HG03135 (cell line): ENCODE measurements at regions not wholly inside any gene's neighbourhood (a gene's known extent, or its start where the extent isn't known, plus 50 kb on each side); places are given as distances from the start of the nearest gene placed in this dataset.

Experiments used
- ATAC-seq: cut with Tn5 transposase; IDR thresholded peaks from one replicate; pipeline ENCODE4 v1.9.1; 2021; ENCODE audit warnings: mild to moderate bottlenecking, moderate library complexity; ENCODE audit not compliant: unreplicated experiment

DNA sequence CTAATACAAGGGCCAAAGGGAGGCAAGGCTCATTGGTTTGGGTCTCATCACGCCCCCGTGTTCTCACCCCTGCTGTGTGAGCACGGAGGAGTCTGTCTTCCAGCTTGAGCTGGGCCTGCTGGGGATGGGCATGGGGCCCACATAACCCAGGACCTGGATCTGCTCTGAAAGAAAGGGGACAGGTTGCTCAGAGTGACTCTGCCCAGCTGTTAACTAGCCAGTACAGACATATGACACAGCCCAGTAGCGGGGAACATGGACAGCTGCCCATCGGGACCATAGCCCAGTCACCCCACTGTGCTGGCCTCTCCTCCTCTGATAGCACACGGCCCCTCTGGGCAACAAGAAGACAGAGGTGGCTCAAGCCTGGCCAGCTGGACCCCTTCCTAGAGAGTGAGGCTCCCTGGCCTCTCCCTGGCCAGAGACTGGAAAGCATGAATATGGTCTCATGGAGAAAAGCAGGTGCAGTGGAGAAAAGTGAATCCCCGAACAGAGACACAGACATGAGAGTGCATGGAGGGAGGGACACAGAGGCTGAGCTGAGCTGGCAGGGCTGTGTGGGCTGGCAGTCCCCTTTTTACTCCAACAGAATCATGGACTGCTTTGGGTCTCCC lies 973.9 kb downstream of the BRD1 start:
- no peak for ATAC-seq

DNA sequence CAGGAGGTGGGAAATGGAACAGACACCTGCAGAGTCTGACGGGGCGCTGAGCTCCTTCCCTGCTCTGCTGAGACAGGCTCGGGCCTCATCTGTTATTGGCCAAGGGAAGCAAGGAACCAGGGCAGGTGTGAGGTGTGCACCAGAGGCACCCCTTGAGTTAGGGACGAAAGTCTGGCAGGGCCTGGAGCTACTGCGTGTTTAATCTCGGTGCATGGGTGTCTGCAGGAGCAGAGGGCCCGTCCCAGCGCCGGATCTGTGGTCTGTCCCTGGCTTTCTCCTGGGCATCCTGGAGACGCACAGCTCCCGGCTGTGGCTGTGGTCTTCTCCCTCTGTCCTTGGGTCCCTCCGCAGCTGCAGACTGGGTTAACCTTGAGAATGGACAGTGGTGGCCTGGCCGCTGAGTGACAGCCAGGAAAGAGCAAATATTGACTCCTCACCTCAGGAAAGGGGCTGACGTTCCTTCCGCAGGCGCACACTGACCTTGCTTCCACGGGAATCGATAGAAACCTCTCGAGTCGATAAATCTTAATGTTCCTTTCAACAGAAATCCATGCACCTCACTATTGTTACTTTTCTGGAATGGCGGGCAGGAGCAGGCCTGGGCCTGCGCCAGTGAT lies 975.6 kb downstream of the BRD1 start:
- ATAC-seq: no peak

DNA sequence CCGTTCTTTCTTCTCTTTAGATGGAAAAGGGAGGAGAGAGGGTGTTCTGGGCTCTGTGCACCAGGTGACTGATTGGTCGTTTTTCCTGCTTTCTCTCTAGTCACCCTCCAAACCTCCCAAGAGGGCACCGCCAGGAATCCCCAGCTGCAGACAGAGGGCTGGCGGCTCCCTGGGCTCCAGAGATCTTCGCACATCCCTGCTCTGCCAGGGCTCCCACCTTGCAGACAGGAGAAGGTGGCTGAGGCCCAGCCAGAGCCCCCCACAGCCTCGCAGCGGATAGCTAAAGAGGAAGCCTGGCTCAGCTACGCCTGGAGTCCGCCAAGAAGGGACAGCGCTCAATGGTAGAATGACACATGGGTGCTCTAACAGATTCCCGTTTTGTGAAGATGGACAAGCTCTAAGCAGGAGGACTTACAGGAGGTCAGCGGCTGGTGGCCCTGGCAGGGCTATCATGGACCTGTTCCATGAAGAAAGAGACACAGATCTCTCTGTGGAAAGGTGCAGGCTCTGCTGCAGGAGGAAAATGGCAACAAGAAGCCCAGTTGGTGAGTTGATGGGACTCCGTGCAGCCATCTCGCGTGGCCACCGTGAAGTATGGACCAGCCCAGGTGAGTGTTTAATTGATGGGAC lies 976.9 kb downstream of the BRD1 start:
- no peak for ATAC-seq

DNA sequence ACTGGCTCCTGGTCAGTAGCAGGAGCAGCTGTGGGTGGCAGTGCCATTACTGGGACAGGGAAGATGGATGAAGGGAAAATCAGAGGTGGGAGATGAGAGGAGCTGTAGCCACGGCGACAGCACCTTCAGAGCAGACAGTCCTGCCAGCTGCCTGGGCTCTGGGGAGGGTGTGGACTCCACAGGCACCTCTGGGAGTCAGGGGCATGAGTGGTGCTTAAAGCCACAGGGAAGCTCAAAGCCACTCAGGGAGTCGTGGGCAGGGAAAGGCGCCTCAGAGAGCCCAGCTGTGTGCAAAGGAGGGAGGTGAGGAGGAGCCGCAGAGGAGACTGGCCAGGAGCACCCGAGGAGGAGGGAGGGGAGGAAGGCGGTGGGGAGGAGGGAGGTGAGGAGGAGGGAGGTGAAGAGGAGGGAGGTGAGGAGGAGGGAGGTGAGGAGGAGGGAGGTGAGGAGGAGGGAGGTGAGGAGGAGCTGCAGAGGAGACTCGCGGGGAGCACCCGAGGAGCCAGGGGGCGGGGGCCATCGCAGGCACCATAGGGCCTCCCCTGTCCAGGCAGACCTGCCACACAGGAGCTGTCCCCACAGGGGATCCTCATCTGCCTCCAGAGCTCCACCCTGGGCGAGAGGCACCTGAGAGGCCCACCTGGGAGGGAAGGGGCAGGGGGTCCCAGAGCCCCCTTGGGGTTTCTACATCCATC lies 977.6 kb downstream of the BRD1 start:
- ATAC-seq: no peak

DNA sequence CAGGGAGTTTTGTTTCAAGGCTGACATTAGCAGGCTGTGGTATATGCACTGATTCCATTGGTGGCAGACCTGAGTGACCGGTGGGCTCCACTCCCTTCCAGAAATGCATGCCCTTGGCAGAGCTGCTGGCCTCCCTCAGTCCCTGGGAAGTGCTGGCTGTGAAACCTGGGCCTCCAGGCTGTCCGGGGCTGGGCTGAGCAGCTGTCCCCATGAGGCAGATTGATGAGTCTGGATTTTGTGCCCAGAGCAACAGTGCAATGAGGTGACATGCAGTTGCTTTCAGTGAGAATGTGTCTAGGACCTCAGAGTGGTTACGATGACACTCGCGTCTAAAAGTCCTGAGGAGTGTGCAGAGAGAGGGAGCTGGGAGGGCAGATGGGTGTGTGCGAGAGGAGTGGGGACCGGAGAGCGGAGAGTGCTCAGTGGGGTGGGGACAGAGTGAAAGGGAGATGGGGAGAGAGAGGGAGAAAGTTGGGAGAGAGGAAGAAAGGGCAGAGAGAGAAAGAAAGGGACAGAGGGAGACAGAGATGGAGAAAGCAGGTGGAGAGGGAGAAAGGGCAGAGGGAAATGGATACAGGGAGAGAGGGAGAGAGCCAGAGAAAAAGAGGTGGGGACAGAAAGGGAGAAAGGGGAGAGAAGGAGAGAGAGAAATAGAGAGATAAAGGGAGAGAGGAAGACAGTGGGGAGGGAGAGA lies 978.3 kb downstream of the BRD1 start:
- no peak for ATAC-seq

DNA sequence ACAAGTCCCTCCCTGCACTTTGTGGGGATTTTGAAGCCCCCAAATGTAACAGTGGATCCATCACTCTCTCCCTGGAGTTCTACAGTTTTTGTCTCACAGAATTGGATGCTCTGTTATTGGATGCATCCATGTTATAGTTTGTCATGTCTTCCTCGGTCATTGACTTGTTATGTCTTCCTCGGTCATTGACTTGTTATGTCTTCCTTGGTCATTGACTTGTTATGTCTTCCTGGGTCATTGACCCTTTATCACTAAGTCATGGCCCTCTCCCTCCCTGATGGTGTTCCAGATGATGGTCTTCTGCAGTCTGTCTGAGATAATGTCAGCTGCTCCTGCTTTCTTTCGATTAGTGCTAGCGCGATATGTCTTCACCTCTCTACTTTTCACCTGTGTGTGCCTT lies 981.5 kb downstream of the BRD1 start:
- no peak for ATAC-seq

DNA sequence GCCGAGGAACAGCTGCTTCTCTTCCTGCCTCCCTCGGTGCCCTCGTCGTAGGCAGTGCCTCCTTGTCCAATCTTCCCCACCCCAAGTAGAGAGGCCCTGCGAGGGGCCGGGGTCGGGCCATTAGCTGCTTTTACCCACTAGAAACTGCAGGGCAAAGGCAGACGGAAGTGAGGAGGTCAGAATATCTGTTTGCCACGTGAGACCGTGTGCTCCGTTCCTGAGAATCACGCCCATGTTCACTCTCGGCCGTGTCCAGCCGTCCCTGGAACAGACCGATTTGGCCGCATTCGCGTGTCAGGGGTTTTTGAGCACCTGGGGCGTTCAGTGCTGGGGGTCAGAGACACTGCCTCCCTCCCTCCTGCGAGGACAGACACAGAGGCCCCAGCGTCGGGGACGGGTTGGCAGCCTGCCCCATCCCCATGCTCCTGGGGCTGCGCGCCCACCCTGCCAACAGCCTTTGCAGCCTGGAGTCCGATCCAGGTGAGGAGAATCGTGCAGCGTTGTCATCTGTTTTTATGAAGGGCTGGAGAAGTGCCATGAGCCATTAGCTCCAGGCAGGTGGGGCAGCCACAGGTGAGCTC lies 982.2 kb downstream of the BRD1 start:
- no peak for ATAC-seq

DNA sequence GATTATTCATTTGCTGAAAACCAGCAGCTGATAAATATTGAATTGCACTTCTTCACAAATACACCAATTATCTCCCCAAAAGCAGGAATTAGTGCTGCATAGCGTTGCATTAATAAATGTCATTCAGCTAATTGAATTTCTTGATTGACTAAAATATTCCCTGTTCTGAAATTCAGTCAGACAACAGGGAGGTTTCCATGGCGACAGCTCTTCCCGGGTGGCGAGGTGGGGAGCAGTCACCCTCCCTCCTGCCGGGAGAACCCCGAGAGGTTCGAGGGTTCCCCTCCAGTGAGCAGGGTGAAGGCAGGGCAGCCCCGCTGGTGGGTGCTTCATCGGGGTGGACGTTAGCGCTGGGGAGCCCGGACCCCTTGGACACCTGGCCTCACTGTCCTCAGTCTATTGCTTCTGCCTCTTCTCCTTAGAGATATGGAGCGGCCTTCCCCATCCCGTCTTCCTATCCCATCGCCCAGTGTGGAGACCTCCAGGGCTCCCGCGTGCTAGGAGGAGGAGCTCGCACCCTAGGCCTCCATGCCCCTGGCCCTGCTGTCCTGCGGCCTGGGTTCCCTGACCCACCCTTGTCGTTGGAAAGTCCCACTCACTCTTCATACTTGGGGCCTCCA lies 983.5 kb downstream of the BRD1 start:
- ATAC-seq: no peak

DNA sequence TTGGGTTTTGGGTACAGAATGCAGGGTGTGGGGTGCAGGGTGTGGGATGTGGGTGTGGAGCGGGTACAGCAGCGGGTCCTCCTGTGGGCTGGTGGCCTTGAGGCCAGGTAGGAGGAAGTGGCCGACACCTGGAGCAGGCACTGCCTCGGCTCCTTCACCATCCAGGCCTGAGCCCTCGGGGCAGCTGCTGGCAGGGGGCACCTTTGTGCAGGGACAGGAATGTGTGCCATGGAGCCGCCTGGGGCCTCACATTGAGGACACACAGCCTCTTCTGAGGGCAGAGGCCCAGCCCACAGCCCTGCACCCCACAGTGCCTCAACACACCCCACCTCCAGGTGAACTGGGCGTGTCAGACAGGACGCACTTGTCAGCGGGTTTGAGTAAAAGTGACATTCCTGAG lies 984.0 kb downstream of the BRD1 start:
- no peak for ATAC-seq

DNA sequence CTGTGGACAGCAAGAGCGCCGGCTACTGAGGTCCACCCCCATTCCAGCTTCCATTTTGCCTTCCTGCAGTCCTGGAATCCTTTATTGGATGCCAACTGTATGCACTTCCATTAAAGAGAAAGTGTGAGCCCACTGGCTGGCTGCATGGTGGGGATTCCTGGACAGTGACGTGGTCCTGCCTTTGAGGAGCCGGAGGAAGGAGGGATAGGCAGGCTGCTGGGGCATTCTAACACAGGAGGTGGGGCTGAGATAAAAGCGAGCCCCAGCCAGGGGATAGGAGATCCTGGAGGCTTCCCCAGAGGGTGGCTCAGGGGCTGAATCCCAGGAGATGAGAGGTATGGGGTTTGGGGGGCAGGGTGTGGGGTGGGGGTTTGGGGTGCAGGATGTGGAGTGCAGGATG lies 984.7 kb downstream of the BRD1 start:
- no peak for ATAC-seq

DNA sequence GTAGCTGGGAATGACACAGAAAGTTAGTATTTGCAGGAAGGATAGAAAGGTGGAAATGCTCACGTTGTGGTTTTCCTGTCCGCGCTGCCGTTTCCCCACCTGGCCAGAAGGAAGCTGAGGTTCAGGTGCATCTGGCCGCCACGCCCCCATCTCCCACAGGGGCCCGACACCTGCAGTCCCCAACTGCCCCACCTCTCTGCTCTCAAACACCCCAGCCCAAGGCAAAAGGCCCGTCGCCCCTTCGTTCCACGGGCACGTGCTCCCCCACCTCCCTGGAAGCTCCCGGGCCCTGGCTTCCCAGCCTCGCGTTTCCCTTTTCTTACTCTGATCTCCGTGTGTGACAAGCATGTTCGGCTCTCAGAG lies 985.1 kb downstream of the BRD1 start:
- no peak for ATAC-seq

DNA sequence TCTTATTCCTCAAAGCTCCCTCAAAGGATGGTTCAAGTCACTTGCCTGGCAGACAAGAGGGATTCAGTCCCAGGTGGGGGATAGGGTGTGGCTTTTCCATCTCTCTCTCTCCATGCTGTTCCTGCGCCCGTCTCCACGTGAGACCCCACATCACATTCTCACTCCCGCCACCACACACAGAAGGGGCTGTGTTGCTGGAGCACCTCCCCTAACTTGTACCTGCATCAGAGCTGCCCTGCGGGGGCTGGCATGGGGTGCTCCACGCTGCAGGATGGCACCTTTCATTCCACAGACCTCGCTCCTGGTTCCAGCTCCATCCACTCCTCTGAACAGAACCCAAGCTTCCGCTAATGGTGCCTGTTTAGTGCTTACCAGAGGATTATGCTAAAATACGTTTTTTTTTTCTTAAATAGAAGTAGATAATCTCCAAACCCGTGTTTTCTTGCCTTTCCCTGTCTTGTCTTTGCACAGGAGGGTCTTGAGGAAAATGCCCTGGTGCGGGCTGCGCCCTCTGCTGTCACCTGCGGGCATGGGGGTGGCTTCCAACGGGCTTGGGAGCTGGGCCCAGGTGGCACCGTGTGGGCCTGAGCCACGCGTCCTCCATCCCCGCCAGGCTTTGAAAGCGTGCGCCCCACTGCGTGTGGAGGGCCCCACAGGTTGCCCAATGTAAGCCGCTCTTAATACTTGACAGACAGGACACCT lies 985.6 kb downstream of the BRD1 start:
- no peak for ATAC-seq

DNA sequence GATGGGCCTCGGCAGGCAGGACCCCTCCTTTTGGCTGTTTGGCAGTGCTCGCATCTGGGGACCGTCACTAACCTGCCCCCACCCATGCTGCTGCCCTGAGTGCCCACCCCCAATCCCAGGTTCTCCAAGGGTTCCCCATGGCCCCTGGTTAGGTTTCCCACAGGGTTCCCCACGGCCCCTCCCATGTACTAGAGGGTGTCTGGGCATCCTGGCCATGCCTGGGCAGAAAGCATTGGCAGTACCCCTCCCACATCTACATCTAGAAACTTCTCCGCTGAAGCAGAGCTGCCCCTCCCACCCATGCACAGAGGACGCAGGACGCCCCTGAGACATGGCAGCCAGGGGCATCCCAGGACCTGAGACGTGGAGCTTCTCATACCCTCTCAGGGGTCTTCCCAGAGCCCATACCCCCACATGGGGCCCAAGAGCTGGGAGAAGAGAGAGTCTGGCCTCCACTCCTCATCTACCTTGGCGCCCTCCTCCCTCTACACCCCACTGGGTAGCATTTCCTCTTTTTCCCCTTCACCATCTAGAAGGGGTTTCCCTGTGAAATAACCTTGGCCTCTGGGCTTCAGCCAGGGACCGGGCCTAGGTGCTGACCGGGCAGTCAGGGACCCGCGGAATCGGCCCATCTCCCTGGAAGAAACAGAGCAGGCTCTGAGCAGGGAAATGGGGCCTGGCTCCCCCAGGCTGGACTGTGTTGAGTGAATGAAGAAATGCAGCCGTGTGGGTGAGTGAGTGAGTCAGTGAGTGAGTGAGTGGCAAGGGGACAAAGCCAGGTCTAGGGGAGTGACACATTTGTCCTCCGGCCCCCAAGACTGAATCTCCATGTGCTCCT lies 987.3 kb downstream of the BRD1 start:
- no peak for ATAC-seq

DNA sequence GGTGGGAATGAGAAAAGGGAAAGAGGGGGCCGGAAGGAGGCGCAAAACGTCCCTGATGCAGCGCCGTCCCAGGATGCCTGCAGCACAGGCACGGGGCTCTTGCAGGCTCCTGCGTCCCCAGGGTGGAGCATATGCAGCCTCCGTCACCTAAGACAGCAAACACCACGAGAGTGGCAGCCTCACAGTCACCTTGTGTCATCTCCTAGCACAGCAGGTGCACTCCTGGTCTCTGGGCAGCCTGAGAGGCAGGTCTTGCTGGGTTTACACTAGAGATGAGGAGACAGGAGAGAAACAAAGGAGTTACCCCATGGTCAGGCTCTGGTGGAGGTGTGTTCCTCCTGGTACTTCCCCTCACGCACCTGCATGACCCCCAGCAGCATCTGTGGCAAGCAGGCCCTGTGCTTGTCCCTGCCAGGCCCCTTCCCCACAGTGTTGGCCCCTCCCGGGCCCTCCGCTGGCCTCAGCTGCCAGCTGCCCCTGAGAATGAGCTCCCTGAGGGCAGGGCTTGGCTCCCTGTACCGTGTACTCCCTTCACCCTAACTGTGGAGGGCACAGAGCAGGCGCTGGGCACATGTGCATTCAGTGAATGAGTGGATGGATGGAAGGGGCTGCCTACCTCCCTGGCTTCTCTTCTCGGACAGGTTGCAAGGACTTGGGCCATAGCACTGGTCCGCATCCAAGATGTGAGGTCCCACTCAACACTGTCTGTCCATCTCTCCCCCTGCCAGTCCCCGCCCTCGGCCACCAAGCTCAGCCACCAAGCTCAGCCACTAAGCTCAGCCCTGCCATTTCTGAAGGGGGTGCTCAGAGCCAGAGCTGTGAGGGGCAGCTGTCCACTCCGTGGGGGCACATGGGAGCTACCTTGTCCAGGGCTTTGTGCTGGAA lies 988.6 kb downstream of the BRD1 start:
- ATAC-seq: no peak

DNA sequence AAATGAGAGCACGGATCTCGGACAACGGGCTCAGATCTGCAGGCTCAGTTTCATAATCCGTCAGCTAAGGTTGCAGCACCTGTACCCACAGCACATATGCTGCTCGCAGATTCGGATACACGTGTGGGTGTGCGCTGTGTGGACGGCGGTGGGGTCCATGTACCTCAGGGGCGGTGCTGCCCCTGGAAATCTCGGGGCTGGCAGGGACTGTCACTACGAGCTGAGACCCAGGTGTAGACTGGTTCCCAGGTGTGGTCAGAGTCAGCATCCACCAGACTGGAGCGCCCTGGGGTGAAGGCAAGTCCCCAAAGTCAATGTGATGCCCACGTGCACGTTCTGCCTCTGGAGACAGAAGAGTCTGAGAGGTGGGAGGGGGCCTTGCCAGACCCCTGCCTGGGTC lies 989.3 kb downstream of the BRD1 start:
- no peak for ATAC-seq

DNA sequence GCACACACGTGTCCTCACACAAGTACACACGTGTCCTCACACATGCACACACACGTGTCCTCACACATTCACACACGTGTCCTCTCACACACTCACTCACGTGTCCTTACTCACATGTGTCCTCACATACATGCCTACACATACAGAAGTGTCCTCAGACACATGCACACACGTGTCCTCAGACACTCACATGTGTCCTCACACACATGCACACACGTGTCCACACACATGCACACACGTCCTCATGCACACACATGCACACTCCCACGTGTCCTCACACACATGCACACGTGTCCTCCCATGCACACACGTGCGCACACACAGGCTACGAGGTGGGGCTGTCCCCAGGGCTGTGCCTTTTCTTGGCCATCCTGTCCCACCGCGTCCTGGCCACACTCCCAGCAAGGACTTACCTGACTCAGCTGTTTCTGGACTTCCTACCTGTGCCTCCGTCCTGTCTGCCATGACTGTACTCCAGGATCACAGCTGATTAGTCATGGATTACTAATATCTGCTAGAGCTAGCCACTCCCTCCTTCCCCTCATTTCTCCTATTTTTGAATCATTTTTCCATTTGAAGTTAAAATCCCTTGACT lies 990.2 kb downstream of the BRD1 start:
- no peak for ATAC-seq

DNA sequence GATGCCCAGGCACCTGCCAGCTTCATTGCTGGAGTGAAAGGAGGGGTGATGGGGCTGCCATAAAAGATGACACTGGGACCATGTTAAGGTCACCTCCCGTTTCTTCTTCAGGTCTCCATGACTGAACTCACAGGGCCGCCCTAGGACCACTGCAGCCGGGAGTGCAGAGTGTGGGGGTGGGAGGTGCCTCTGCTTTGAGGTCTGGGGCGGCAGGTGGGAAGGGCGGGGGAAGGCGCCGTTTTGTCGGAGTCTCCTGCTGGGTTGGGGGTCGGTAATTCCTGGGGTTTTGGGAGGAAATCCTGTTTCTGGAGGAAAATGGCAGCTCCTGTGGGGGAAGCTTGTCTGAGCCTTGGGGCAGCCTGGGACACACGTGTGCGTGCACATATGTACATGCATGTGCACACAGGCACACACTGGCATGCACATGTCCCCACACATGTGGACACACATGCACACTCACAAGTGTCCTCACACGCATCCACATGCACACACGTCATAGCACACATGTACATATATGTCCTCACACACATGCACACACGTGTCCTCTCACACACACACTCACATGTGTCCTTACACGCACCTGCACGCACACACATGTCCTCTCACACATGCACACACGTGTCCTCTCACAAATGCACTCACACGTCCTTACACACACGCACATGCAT lies 990.9 kb downstream of the BRD1 start:
- no peak for ATAC-seq
